ENCODE measurements at regions not wholly inside any gene's neighbourhood (a gene's known extent, or its start where the extent isn't known, plus 50 kb on each side); places are given as distances from the start of the nearest gene placed in this dataset.
"Not testable (repeated sequence)": the region's sequence is repeated elsewhere in the genome, so short reads cannot be mapped to it uniquely, and the experiment has no call there.

DNA sequence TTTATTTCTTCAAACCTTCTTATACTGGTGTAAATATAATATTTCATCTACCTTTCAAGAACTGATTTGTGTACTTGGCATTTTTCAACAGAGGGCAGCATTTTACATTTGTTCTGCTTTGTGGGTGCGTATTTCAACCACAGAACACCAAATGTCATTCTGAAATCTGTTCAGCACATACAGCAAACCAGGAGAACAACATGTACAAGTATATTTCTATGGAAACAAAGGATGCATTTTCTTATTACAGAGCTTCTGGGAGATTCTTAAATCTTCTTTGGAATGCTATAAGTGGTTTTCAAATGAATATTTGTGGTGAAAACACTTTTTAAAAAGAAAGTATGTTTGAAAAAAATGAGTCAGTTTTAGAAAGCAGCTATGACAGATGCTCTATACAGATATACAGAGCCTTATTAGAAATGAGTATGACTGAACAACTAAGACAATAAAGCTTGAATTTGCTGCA is 946.0 kb downstream of the FAM181B start:
- no peak for DNase-seq
- Mint-ChIP-seq H3K9me3 (ENCODE audit: low read depth) (no peaks in the 10 kb centered on the region), H3K36me3 (no peaks in the 10 kb centered on the region), H3K4me1 (peaks cover 15% of the 10 kb centered on the region), H3K27me3 (no peaks in the 10 kb centered on the region), H3K4me3 (no peak overlapping the region), H3K27ac (peak overlapping the region; percentile 21)
- CTCF ChIA-PET, result interaction anchor here (1.6 kb wide), 2 partner anchors 10 to 250 kb away, joined by 4 to 6 read pairs; no protein-coding TSS in a partner anchor
- ATAC-seq, result peak; percentile 86

DNA sequence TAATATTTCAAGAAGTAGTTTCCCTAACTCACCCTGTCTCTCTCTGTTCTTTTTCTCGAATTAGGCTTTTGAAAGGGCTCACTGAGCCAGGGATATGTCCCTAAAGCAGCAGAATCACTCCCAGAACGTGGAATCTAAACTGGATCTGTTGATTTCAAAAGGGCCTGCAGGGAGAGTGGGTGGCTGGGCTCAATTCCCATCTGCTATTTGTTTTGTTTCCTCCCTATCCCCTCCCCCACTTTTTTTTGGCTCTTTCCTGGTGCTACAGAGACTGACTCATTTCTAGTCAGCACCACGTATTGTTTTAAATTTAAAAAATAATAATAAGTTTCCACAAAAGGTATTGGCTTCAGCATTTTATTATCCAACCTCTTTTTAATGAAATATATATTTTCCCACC is 961.5 kb downstream of the FAM181B start:
- ATAC-seq, result no peak
- CTCF ChIA-PET, result no interaction called here
- Mint-ChIP-seq H3K4me3 (no peak overlapping the region), H3K36me3 (no peaks in the 10 kb centered on the region), H3K4me1 (no peaks in the 10 kb centered on the region), H3K27me3 (no peaks in the 10 kb centered on the region), H3K9me3 (ENCODE audit: low read depth) (no peaks in the 10 kb centered on the region), H3K27ac (no peak overlapping the region)
- DNase-seq, result no peak

DNA sequence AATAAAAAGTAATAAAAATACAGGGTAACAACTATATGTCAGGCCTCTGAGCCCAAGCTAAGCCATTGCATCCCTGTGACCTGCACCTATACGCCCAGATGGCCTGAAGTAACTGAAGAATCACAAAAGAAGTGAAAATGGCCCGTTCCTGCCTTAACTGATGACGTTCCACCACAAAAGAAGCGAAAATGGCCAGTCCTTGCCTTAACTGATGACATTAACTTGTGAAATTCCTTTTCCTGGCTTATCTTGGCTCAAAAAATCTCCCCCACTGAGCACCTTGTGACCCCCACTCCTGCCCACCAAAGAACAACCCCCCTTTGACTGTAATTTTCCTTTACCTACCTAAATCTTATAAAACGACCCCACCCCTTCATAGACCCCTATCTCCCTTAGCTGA is 963.8 kb downstream of the FAM181B start:
- H3K4me3 Mint-ChIP-seq, result not testable (repeated sequence)

DNA sequence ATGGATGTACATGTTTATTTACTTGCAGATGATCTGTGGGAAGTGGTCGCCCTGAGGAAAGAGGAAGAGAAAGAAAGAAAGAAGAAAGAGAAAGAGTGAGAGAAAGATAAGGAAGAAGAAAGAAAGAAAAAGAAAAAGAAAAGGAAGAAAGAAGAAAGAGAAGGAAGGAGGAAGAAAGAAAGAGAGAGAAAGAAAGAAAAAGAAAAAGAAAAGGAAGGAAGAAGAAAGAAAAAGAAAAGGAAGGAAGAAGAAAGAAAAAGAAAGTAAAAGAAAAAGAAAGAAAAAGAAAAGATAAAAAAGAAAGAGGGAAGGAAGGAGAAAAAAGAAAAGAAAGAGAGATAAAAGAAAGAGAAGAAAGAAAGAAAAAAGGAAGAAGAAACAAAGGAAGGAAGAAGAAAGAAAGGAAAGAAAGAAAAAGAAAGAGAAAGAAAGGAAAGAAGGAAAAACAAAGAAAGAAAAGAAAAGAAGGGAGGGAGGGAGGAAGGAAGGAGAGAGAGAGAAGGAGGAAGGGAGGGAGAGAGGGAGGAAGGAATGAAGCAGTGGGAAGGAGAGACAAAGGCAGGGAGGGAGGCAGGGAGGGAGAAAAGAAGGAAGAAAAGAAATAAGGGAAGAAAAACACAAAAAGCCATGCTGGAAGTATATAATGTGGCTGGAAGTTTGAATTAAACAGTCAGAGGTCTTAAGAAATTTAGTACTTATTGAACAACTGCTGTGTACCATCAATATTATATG is 976.6 kb downstream of the FAM181B start:
- no peak for ATAC-seq
- CTCF ChIA-PET, result no interaction called here
- Mint-ChIP-seq H3K9me3 (ENCODE audit: low read depth) (no peaks in the 10 kb centered on the region), H3K4me1 (no peaks in the 10 kb centered on the region), H3K36me3 (no peaks in the 10 kb centered on the region), H3K27ac (no peak overlapping the region), H3K4me3 (no peak overlapping the region), H3K27me3 (peaks cover 3% of the 10 kb centered on the region)
- DNase-seq, result no peak

More for the DNA sequence above, 963.8 kb downstream of the FAM181B start:
- H3K27me3 Mint-ChIP-seq; H3K27ac Mint-ChIP-seq; CTCF ChIA-PET; DNase-seq; H3K36me3 Mint-ChIP-seq; H3K9me3 Mint-ChIP-seq (ENCODE audit: low read depth); H3K4me1 Mint-ChIP-seq; ATAC-seq: not testable (repeated sequence)

DNA sequence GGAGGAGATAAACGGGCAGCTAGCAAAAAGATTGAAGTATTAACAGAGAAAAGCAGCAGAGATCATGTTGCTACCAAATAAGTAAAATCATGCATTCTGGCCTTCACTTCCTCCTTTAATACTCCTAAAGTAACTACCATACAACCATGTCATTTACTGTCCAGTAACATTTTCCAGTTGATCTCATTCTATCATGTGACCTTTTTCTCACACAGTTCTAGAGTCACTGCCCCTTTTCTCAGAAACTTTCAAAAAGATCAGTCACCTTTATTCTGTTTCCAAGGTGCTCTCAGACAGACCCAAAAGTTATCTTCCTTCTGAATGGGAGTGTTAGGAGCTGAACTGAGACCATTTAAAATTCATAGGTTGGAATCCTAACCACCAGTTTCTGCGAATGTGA is 984.4 kb downstream of the FAM181B start:
- Mint-ChIP-seq H3K36me3 (no peaks in the 10 kb centered on the region), H3K4me1 (no peaks in the 10 kb centered on the region), H3K27ac (no peak overlapping the region), H3K9me3 (ENCODE audit: low read depth) (no peaks in the 10 kb centered on the region), H3K27me3 (peaks cover 8% of the 10 kb centered on the region), H3K4me3 (no peak overlapping the region)
- no peak for ATAC-seq
- DNase-seq, result no peak
- CTCF ChIA-PET, result no interaction called here

DNA sequence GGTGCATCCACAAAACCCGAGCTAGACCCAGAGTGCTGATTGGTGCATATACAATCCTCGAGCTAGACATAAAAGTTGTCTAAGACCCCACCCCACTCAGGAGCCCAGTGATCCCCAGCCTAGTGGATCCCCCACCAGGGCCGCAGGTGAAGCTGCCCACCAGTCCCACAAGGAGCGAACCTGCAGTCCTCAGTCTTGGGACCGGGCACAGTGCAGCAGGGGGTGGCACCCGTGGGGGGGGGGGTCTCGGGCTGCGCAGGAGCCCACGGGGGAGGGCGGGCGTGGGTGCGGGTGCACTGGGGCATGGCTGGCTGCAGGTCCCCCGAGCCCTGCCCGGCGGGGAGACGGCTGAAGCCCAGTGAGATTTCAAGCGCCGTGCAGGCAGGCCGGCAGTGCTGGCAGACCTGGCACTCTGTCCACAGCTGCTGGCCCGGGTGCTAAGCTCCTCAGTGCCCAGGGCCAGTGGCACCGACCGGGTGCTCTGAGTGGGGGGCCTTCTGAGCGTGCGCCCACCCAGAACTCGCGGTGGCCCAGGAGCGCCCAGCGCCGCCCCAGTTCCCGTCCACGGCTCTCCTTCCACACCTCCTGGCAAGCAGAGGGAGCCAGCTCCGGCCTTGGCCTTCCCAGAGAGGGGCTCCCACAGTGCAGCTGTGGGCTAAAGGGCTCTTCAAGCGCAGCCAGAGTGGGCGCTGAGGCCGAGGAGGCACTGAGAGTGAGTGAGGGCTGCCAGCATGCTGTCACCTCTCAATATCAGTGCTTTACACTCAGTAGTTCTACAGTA is 989.1 kb downstream of the FAM181B start:
- Mint-ChIP-seq H3K4me1 (no peaks in the 10 kb centered on the region), H3K27ac (no peak overlapping the region), H3K4me3 (no peak overlapping the region), H3K27me3 (peaks cover 7% of the 10 kb centered on the region), H3K36me3 (no peaks in the 10 kb centered on the region), H3K9me3 (ENCODE audit: low read depth) (no peaks in the 10 kb centered on the region)
- DNase-seq, result no peak
- CTCF ChIA-PET, result no interaction called here
- ATAC-seq, result no peak

DNA sequence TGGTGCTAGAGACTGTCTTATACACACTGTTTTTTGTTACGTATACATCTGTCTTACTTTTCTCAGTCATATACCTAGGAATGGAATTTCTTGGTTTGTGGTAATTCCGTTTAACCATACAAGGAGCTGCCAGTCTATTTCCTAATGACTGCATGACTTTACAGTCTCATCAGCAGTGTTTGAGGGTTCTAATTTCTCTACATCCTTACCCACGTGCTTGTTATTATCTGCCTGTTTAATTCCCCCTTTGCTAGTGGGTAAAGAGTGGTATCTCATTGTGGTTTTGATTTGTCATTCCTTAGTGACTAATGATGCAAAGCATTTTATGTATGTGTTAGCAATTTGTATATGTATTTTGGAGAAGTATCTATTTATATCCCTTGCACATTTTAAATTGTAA is 1008.0 kb downstream of the FAM181B start:
- Mint-ChIP-seq H3K27me3 (peaks cover 2% of the 10 kb centered on the region), H3K4me3 (no peak overlapping the region), H3K4me1 (no peaks in the 10 kb centered on the region), H3K36me3 (no peaks in the 10 kb centered on the region), H3K27ac (no peak overlapping the region), H3K9me3 (ENCODE audit: low read depth) (peaks cover 5% of the 10 kb centered on the region)
- CTCF ChIA-PET, result no interaction called here
- ATAC-seq (no peak), DNase-seq (no peak)

DNA sequence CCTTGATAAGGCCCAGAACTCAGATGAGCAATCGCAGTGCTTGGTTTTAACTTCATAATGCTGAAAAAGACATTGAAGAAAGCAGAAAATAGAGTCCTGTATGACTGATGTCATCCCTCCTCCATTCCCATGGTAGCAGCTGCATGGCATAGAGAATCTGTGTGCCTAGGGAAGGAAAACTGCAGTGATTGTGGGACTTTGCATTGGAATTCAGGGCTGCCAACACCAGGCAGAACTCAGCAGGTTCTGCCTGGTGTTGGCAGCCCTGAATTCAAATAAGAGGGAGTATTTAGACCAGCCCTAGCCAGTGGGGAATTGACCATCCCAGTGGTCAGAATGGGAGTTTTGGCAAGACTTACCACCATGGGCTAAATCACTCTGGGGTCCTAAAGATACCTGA is 1016.0 kb downstream of the FAM181B start:
- H3K27me3 Mint-ChIP-seq, result peaks cover 2% of the 10 kb centered on the region
- no peaks in the 10 kb centered on the region for H3K36me3 Mint-ChIP-seq
- no peak overlapping the region for H3K27ac Mint-ChIP-seq
- CTCF ChIA-PET, result no interaction called here
- H3K9me3 Mint-ChIP-seq (ENCODE audit: low read depth), result no peaks in the 10 kb centered on the region
- no peaks in the 10 kb centered on the region for H3K4me1 Mint-ChIP-seq
- no peak overlapping the region for H3K4me3 Mint-ChIP-seq
- DNase-seq (no peak), ATAC-seq (no peak)

DNA sequence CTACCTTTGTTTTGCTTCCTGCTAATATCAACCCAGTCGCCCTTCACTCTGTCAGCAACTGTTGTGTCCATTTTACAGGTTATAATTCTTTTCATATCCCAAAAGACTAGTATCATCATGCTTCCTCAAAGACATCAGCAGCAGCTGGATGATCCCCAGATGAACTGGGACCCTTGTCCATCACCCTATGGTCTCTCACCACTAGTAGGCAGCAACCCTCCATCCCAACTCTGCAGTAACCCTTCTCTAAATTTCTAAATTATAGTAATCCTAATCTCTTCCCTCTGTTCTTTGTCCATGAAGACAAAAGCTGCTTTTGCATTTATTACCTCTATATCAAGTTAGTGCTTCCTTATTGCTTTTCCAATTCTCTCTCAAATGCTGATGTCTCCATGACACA is 1025.8 kb downstream of the FAM181B start:
- Mint-ChIP-seq H3K4me1 (no peaks in the 10 kb centered on the region), H3K27ac (no peak overlapping the region), H3K9me3 (ENCODE audit: low read depth) (peaks cover 2% of the 10 kb centered on the region), H3K36me3 (no peaks in the 10 kb centered on the region), H3K4me3 (no peak overlapping the region), H3K27me3 (peaks cover 2% of the 10 kb centered on the region)
- CTCF ChIA-PET, result no interaction called here
- DNase-seq (no peak), ATAC-seq (no peak)

DNA sequence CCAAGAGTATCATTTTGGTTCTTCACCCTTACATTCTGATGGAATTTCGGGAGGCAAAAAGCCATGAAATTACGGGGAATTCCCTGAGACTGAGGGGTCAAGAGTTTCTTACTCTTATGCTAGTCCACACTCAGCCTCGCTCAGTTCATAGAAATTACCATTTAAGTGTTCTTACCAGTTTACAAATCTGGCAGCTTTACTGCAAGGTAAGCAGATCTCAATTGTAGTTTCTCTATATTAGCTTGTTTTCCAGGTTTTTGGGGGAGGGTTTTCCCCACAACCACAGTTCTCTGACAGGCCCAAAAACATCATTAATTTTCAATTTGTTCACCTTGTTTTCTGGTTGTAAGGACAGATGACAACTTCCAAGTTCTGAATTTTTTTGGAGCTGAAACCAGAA is 1028.4 kb downstream of the FAM181B start:
- peaks cover 2% of the 10 kb centered on the region for H3K27me3 Mint-ChIP-seq

DNA sequence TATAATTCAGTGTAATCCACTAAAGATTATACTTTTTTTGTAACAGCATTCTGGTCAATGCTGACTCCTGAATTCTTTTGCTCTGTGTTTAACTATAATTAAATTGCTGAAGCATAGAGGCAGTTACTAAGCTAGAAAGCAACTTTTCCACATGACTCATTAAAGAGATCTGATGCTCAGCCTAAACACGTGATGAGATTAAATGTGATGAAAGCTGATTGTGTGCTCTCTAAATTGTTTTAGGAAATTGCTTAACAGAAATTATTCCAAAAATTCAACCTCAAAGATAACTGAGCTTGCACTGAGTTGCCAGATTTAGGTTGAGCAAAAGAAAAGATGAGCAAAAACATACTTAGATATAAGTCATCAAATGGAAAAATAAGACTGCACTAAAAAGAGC is 1033.6 kb downstream of the FAM181B start:
- no peaks in the 10 kb centered on the region for H3K36me3 Mint-ChIP-seq
- no peak overlapping the region for H3K4me3 Mint-ChIP-seq
- CTCF ChIA-PET, result no interaction called here
- DNase-seq (no peak), ATAC-seq (no peak)
- H3K4me1 Mint-ChIP-seq, result no peaks in the 10 kb centered on the region
- no peak overlapping the region for H3K27ac Mint-ChIP-seq
- peaks cover 7% of the 10 kb centered on the region for H3K9me3 Mint-ChIP-seq (ENCODE audit: low read depth)
- no peaks in the 10 kb centered on the region for H3K27me3 Mint-ChIP-seq

More for the DNA sequence above, 1028.4 kb downstream of the FAM181B start:
- CTCF ChIA-PET, result no interaction called here
- peaks cover 2% of the 10 kb centered on the region for H3K9me3 Mint-ChIP-seq (ENCODE audit: low read depth)
- DNase-seq, result no peak
- ATAC-seq, result no peak
- no peaks in the 10 kb centered on the region for H3K36me3 Mint-ChIP-seq
- no peak overlapping the region for H3K4me3 Mint-ChIP-seq
- no peaks in the 10 kb centered on the region for H3K4me1 Mint-ChIP-seq
- no peak overlapping the region for H3K27ac Mint-ChIP-seq

DNA sequence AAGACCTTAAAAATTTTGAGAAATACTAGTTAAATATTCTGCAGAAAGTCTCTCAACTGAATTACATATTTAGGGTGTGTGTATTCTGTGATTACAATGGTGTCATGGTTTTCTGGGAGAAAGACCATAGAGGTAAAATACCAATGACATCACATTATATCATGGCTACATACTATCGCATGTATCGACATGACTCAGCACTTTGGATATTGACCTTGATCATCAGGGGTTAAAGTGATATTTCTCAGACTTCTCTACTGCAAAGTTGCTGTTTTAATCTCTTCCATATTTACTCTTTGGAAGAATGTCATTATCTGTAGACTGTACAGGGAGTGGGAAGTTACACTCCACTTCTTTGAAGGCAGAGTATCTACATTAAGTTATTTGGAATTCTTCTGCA is 1046.6 kb downstream of the FAM181B start:
- Mint-ChIP-seq H3K27me3 (no peaks in the 10 kb centered on the region), H3K9me3 (ENCODE audit: low read depth) (no peaks in the 10 kb centered on the region), H3K36me3 (no peaks in the 10 kb centered on the region), H3K4me3 (no peak overlapping the region), H3K27ac (no peak overlapping the region), H3K4me1 (no peaks in the 10 kb centered on the region)
- DNase-seq (no peak), ATAC-seq (no peak)
- CTCF ChIA-PET, result no interaction called here

DNA sequence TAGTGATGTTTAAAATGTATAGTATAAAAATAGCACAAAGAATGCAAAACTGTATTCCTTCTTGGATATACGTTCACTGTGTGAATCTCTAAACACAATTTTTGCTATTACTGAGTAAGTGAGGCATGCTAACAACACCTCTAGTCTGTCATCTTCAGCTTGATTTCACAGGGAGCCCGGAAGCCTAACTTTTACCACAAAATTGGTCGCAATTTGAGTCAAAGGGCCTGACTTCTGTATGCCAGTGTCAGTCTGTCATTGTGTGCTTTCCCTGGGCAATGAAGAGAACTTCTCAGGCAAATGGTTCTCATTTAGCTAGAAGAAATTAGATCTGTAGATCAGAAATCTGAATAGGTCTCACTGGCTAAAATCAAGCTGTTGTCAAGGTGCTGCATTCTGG is 1059.5 kb downstream of the FAM181B start:
- CTCF ChIA-PET, result no interaction called here
- Mint-ChIP-seq H3K27me3 (peaks cover 8% of the 10 kb centered on the region), H3K27ac (no peak overlapping the region), H3K9me3 (ENCODE audit: low read depth) (no peaks in the 10 kb centered on the region), H3K36me3 (no peaks in the 10 kb centered on the region), H3K4me1 (peaks cover 6% of the 10 kb centered on the region), H3K4me3 (no peak overlapping the region)
- ATAC-seq (peak; percentile 80), DNase-seq (peak; percentile 69)

DNA sequence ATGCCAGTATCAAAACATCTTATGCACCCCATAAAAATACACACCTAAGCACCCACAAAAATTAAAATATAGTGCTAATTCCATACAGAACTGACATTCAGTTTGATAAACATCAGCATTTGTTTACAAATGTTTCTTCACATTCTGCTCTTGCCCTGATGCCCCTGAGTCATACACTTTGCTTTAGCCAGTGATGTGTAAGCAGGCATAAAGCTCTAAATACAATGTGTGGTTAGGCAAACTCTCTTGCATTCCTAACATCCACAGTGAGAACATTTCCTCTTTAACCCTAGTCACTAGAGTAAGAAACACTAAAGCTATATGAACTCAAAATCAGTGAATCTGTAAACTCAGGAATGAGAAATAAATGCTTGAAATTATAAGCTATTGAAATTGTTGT is 1060.7 kb downstream of the FAM181B start:
- no peak overlapping the region for H3K4me3 Mint-ChIP-seq
- no peak for ATAC-seq
- no peak overlapping the region for H3K27ac Mint-ChIP-seq
- H3K4me1 Mint-ChIP-seq, result peaks cover 6% of the 10 kb centered on the region
- no peaks in the 10 kb centered on the region for H3K9me3 Mint-ChIP-seq (ENCODE audit: low read depth)
- peaks cover 8% of the 10 kb centered on the region for H3K27me3 Mint-ChIP-seq
- CTCF ChIA-PET, result no interaction called here
- H3K36me3 Mint-ChIP-seq, result no peaks in the 10 kb centered on the region
- no peak for DNase-seq

Data from activated CD8-positive, alpha-beta memory T cell treated with anti-CD3 and anti-CD28 coated beads, Interleukin-2, amount 10 ng/mL, durations not matched to agents 7 days and 5 days (primary cell).